ENCODE measurements at regions not wholly inside any gene's neighbourhood (a gene's known extent, or its start where the extent isn't known, plus 50 kb on each side); places are given as distances from the start of the nearest gene placed in this dataset.
"Not testable (repeated sequence)": the region's sequence is repeated elsewhere in the genome, so short reads cannot be mapped to it uniquely, and the experiment has no call there.

- not testable (repeated sequence) for TF ChIP-seq CTCF, POLR2A (IDR thresholded peaks at IDR 0.05)
Observed at GRCh38 chr12:127154830-127155229, 1112.1 kb upstream of the TMEM132C start.
